ENCODE measurements at regions not wholly inside any gene's neighbourhood (a gene's known extent, or its start where the extent isn't known, plus 50 kb on each side); places are given as distances from the start of the nearest gene placed in this dataset.

- Histone ChIP-seq H2AFZ (ENCODE audit: low read length) (no peak overlapping the region), H3K9me3 (ENCODE audit: low read length) (peaks cover 63% of the 10 kb centered on the region), H3K4me3 (replicated peaks in 1 of 3; ENCODE audit: insufficient read depth in 1 of 3, low read depth in 2 of 3, low read length in 3 of 3) (no peak overlapping the region), H3K27me3 (ENCODE audit: control insufficient read depth in 1 of 2, insufficient read depth in 2 of 2, low read length in 2 of 2) (no peaks in the 10 kb centered on the region), H4K20me1 (ENCODE audit: insufficient read depth, low read length) (no peaks in the 10 kb centered on the region), H3K4me2 (ENCODE audit: low read depth, low read length) (no peak overlapping the region), H3K36me3 (replicated peaks in 1 of 2; ENCODE audit: control insufficient read depth in 1 of 2, insufficient read depth in 2 of 2, low read length in 2 of 2) (no peaks in the 10 kb centered on the region), H3K27ac (ENCODE audit: extremely low read length, insufficient read depth, low read length) (no peak overlapping the region), H3K79me2 (ENCODE audit: insufficient read depth, low read length) (no peaks in the 10 kb centered on the region), H3K9ac (ENCODE audit: insufficient read depth, low read depth, low read length) (no peak overlapping the region), H3K4me1 (ENCODE audit: insufficient read depth, low read length) (no peaks in the 10 kb centered on the region)
- ChIA-PET CTCF (ENCODE audit: low intra/inter-chr PET ratio, low total read pairs) (no interaction called here), POLR2A (no interaction called here)
- no peak for FAIRE-seq
- 0% methylated on average over 1 of the region's 1 CpG for WGBS (ENCODE audit: low lambda C conversion rate)
- intact Hi-C loops (cut with micrococcal nuclease; ENCODE audit: unreplicated experiment) (no loop called here), in situ Hi-C loops (cut with HindIII; ENCODE audit: extremely low pct_ligation_motif_present, low pct_unique_long_range_greater_than_20kb) (no loop called here)
- no peak for DNase-seq (ENCODE audit: low spot score)
- no peak for ATAC-seq
- BruUV-seq (replicated peaks) = no TSS peak
- peak; percentile 83 for TF ChIP-seq CREB1 (IDR thresholded peaks at IDR 0.05)
- TF ChIP-seq CREB1 (CRISPR knock-in tag; IDR thresholded peaks at IDR 0.05) = no peak
- peak; percentile 91 for TF ChIP-seq ATF7 (IDR thresholded peaks at IDR 0.05)
- no peak for TF ChIP-seq ATF7 (CRISPR knock-in tag; IDR thresholded peaks at IDR 0.05)
- TF ChIP-seq ZSCAN20 (CRISPR knock-in tag; IDR thresholded peaks at IDR 0.05; ENCODE audit: borderline replicate concordance) = no peak
- TF ChIP-seq ARID2 (CRISPR knock-in tag; IDR thresholded peaks at IDR 0.05; ENCODE audit: borderline replicate concordance) = no peak
Measured at GRCh38 chr5:8714198-8714597, 831.7 kb downstream of the SEMA5A start.

- POLR2A ChIA-PET = no interaction called here
- no TSS peak for BruUV-seq (replicated peaks)
- intact Hi-C loops (cut with micrococcal nuclease; ENCODE audit: unreplicated experiment) = no loop called here
- TF ChIP-seq ELK4 (CRISPR knock-in tag; IDR thresholded peaks at IDR 0.05; ENCODE audit: borderline replicate concordance) (no peak), ZNF382 (CRISPR knock-in tag; IDR thresholded peaks at IDR 0.05; ENCODE audit: borderline replicate concordance) (no peak), PRMT3 (CRISPR knock-in tag; IDR thresholded peaks at IDR 0.05; ENCODE audit: borderline replicate concordance, low read depth) (no peak), ZBTB33 (CRISPR knock-in tag; IDR thresholded peaks at IDR 0.05) (no peak), LBX2 (CRISPR knock-in tag; IDR thresholded peaks at IDR 0.05; ENCODE audit: borderline replicate concordance) (no peak), MXD4 (CRISPR knock-in tag; IDR thresholded peaks at IDR 0.05) (no peak), ATF7 (IDR thresholded peaks at IDR 0.05) (no peak), ATF7 (CRISPR knock-in tag; IDR thresholded peaks at IDR 0.05) (no peak), MTERF4 (CRISPR knock-in tag; IDR thresholded peaks at IDR 0.05) (no peak)
Measured at GRCh38 chr5:8714861-8715260, 831.0 kb downstream of the SEMA5A start.

More at GRCh38 chr5:8714861-8715260, 831.0 kb downstream of the SEMA5A start:
- Histone ChIP-seq H3K9me3 (ENCODE audit: low read length) (peaks cover 67% of the 10 kb centered on the region), H3K9ac (ENCODE audit: insufficient read depth, low read depth, low read length) (no peak overlapping the region), H3K4me1 (ENCODE audit: insufficient read depth, low read length) (no peaks in the 10 kb centered on the region), H2AFZ (ENCODE audit: low read length) (no peak overlapping the region), H3K79me2 (ENCODE audit: insufficient read depth, low read length) (no peaks in the 10 kb centered on the region), H3K36me3 (replicated peaks in 1 of 2; ENCODE audit: control insufficient read depth in 1 of 2, insufficient read depth in 2 of 2, low read length in 2 of 2) (no peaks in the 10 kb centered on the region), H3K4me3 (replicated peaks in 1 of 3; ENCODE audit: insufficient read depth in 1 of 3, low read depth in 2 of 3, low read length in 3 of 3) (no peak overlapping the region), H4K20me1 (ENCODE audit: insufficient read depth, low read length) (no peaks in the 10 kb centered on the region), H3K27ac (ENCODE audit: extremely low read length, insufficient read depth, low read length) (no peak overlapping the region), H3K27me3 (ENCODE audit: control insufficient read depth in 1 of 2, insufficient read depth in 2 of 2, low read length in 2 of 2) (no peaks in the 10 kb centered on the region), H3K4me2 (ENCODE audit: low read depth, low read length) (no peak overlapping the region)
- DNase-seq (ENCODE audit: low spot score) (no peak), FAIRE-seq (no peak), ATAC-seq (no peak)
- CTCF ChIA-PET (ENCODE audit: low intra/inter-chr PET ratio, low total read pairs) = no interaction called here
- in situ Hi-C loops (cut with HindIII; ENCODE audit: extremely low pct_ligation_motif_present, low pct_unique_long_range_greater_than_20kb) = no loop called here
- WGBS (ENCODE audit: low lambda C conversion rate) = 3% methylated on average over 1 of the region's 1 CpG
